Lower leg skin (tissue), 4 donors: ENCODE measurements at regions not wholly inside any gene's neighbourhood (a gene's known extent, or its start where the extent isn't known, plus 50 kb on each side); places are given as distances from the start of the nearest gene placed in this dataset.

Experiments used
- DNase-seq, 2 donors: peaks; one replicate each; pipeline ENCODE4 v3.0.0-alpha.2; 2019; ENCODE audit warnings: low spot score in 2 of 2
- H3K4me3 ChIP-seq: fragments of 200-600 bp; sonication (generic); 2 replicates; pipeline ENCODE4 v1.5.1; 2017; ENCODE audit warnings: mild to moderate bottlenecking, low read depth; ENCODE audit not compliant: poor library complexity, severe bottlenecking
- POLR2A ChIP-seq, 2 donors: fragments of 450-650 bp; IDR thresholded peaks; one replicate each; pipeline ENCODE4 v1.6.1; 2016 to 2017; ENCODE audit warnings: antibody characterized with exemption in 2 of 2, mild to moderate bottlenecking in 1 of 2, moderate library complexity in 1 of 2
- WGBS, 2 donors: methylation state at CpG; one replicate each; pipeline ENCODE4 v1.1.5; 2018; 5-methylcytosine and 5-hydroxymethylcytosine counted together
- intact Hi-C: fragments of 100-400 bp; cut with DNase I; formaldehyde crosslinking; loops from one replicate; pipeline ENCODE4 v1.15.0; 2023; ENCODE audit warnings: low total_unique reads
- TF ChIP-seq, protein P1 (sequence below), 3 donors: fragments of 450-650 bp; IDR thresholded peaks; one replicate each; pipeline ENCODE4 v1.5.1; 2016; ENCODE audit warnings: antibody characterized with exemption in 3 of 3, mild to moderate bottlenecking in 3 of 3, moderate library complexity in 2 of 3

DNA sequence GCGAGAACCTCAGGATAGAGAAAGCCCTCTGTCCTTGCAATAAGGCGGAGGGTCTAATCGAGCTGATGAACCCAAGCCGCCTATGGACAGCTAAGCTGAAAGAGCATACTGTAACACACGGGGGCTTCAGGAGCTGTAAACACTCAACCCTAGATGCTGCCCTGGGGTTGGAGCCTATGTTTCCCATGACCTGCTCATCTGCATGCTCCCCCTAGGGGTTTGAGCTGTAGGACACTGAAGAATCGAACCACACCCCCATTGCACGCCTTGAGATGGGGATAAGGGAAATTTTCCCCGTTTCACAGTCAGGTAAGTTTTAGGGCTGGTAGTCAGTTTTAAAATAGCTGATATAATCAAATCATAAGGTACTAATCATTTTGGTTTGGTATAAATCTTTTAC lies 675.6 kb upstream of the CDH8 start:
- H3K4me3 ChIP-seq, result no peak overlapping the region
- TF ChIP-seq, protein P1, sequence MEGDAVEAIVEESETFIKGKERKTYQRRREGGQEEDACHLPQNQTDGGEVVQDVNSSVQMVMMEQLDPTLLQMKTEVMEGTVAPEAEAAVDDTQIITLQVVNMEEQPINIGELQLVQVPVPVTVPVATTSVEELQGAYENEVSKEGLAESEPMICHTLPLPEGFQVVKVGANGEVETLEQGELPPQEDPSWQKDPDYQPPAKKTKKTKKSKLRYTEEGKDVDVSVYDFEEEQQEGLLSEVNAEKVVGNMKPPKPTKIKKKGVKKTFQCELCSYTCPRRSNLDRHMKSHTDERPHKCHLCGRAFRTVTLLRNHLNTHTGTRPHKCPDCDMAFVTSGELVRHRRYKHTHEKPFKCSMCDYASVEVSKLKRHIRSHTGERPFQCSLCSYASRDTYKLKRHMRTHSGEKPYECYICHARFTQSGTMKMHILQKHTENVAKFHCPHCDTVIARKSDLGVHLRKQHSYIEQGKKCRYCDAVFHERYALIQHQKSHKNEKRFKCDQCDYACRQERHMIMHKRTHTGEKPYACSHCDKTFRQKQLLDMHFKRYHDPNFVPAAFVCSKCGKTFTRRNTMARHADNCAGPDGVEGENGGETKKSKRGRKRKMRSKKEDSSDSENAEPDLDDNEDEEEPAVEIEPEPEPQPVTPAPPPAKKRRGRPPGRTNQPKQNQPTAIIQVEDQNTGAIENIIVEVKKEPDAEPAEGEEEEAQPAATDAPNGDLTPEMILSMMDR (IDR thresholded peaks at IDR 0.05), result no peak
- TF ChIP-seq POLR2A (IDR thresholded peaks at IDR 0.05), result no peak
- intact Hi-C loops, result no loop called here
- WGBS, 2 donors, result 89 to 91% methylated on average over 8 of the region's 8 CpGs
- no peak for DNase-seq

DNA sequence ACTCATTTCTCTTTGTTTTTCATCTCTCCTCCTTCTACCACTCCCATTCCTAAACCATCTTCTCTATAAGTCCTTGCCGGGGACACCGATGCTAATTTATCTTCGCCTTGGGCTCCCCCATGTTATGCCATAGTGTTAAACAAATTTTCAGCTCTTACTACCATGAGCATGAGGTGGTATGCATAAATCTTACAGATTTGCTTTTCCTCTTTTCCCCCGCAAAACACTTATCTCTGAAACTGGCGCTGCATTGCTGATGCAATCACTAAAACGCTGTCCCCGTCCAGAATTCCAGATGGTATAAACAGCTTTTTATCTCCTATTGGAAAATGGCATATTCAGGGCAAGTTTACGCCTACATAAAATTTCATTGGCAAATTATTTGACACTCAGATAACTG lies 673.6 kb upstream of the CDH8 start:
- WGBS, 2 donors, result 81% methylated on average over 8 of the region's 8 CpGs
- H3K4me3 ChIP-seq, result no peak overlapping the region
- intact Hi-C loops, result no loop called here
- DNase-seq, result no peak
- no peak for TF ChIP-seq POLR2A (IDR thresholded peaks at IDR 0.05)
- TF ChIP-seq, protein P1 (IDR thresholded peaks at IDR 0.05), result no peak

DNA sequence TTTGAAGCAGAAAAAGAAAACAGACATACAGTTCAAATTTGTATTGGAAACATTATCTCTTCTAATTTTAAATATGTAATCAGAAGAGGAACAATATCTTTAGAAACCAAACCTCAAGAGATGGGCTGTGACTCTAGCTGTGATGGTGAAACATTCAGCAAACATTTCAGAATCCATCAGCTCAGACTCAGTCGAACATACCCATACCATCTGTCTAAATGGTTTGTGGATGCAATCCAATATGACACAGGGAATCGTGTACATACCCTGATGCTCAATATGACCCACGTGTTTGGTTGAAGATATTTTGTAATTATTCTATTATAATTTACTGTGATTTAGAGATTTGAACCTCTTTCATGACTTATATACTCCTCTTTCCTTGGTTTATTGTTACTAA lies 665.2 kb upstream of the CDH8 start:
- DNase-seq, result no peak
- no peak for TF ChIP-seq POLR2A (IDR thresholded peaks at IDR 0.05)
- TF ChIP-seq, protein P1 (IDR thresholded peaks at IDR 0.05), result no peak
- intact Hi-C loops, result no loop called here
- H3K4me3 ChIP-seq, result no peak overlapping the region
- WGBS, 2 donors, result 67 to 78% methylated on average over 3 of the region's 3 CpGs

DNA sequence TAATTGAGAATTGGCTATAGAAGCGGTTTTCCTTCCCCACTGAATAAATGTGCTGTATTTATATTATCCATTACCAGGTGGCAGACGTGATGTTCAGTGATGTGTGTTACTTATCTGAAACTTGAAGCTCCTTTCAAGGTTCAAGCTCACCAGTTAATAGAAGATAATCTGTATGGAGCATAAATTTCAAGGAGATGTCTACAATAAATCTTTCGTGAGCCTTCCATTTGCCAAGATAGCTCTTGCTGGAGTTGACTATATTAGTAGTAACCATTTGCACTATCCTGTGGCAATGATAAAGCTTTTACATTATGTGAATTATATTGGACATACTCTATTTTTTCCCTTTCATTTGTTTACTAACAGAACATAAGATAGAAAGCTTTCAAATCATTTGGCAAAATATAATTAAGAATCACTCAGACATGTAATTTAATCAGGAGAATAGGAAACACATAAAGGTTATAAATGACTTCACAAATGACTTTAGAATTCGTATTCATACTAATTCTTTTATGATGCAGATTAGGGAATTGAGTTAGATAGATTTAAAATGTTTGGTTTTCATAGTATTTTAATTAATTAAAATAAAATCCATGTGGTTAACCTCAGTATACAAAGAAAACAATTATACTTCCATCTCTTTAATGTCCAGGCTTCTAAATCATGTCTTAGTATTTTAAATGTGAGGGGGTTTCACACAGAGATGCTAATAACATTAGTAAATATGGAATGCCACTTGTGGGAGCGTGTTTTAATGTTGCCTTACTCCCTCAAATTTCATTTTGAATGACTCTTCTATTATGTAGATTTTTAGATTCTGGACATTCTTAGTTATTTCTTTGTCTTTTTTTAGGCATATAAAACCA lies 664.4 kb upstream of the CDH8 start:
- no peak for TF ChIP-seq POLR2A (IDR thresholded peaks at IDR 0.05)
- TF ChIP-seq, protein P1 (IDR thresholded peaks at IDR 0.05), result no peak
- intact Hi-C loops, result no loop called here
- H3K4me3 ChIP-seq, result no peak overlapping the region
- 71 to 76% methylated on average over 5 of the region's 5 CpGs for WGBS, 2 donors
- DNase-seq, result no peak

DNA sequence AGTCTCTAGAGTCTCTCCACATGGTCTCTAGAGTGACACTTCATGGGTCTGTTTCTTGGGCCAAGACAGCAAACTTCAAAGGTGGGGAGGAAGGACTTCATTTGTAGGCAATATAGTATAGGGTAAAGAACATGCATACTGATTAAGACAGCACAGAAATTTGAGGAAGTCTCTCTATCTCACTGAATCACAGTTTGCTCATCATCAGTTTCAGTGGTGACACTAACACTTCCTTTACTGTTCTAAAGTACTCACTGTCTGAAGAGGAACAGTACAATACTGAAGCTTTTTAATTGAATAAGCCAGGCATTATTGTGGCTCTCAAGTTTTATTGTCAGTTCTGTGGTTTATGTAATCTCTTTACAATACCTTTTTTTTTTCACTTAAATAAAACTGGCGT lies 656.4 kb upstream of the CDH8 start:
- no peak for DNase-seq
- no peak for TF ChIP-seq POLR2A (IDR thresholded peaks at IDR 0.05)
- TF ChIP-seq, protein P1 (IDR thresholded peaks at IDR 0.05), result no peak
- intact Hi-C loops, result no loop called here
- WGBS, 2 donors, result 80% methylated on average over 1 of the region's 1 CpG
- H3K4me3 ChIP-seq, result no peak overlapping the region

DNA sequence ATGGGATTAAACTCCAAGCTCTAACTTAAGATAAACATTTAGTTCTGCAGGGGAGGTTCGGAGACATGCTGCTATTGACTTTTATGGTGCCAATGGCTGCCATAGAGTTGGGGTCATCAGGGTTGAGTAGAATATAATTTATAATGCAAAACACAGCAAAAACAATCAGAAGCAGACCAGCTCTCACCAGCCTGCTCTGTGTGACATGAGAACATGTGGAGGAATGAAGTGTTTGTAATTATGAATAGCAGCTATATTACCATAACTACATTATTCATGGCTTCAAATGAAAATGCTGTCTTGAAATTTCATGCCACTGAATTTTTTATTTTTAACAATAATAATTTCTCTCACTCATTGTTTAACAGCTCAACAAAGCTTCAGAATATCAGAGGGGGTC lies 645.6 kb upstream of the CDH8 start:
- DNase-seq, result no peak
- no peak for TF ChIP-seq POLR2A (IDR thresholded peaks at IDR 0.05)
- TF ChIP-seq, protein P1 (IDR thresholded peaks at IDR 0.05), result no peak
- intact Hi-C loops, result no loop called here
- WGBS, 2 donors, result 79 to 83% methylated on average over 1 of the region's 1 CpG
- H3K4me3 ChIP-seq, result no peak overlapping the region
